H1 (cell line): ENCODE measurements at regions not wholly inside any gene's neighbourhood (a gene's known extent, or its start where the extent isn't known, plus 50 kb on each side); places are given as distances from the start of the nearest gene placed in this dataset.

Experiments used
- CTCF ChIA-PET: fragments of 300-600 bp; sonication (Branson Sonifier 250); formaldehyde crosslinking; loops from one replicate; lab custom pipeline; 2021; ENCODE audit not compliant: partially characterized antibody; lab: Charles Lee
- POLR2A ChIA-PET: fragments of 300-600 bp; sonication (Branson Sonifier 250); formaldehyde crosslinking; loops from one replicate; lab custom pipeline; 2021; ENCODE audit warnings: inconsistent platforms; ENCODE audit not compliant: partially characterized antibody; lab: Charles Lee
- DNase-seq, 2 experiments: peaks; one replicate each; pipeline versions ENCODE4 v3.0.0 to v3.0.0-alpha.2; 2010 to 2022; ENCODE audit warnings: low spot score in 2 of 2, low read depth in 1 of 2, mixed read lengths in 1 of 2
- FAIRE-seq: peaks from 2 replicates; lab custom pipeline; 2011; peaks lifted over from hg19 to GRCh38; lab: Jason Lieb, UNC
- H2AFZ ChIP-seq: 2 replicates; pipeline ENCODE4 v1.8.1; 2012; ENCODE audit warnings: low read length, inconsistent platforms
- H2AK5ac ChIP-seq: 2 replicates; pipeline ENCODE4 v1.6.1; 2013; ENCODE audit warnings: low read depth, low read length
- H2BK120ac ChIP-seq: replicated peaks from 2 replicates; pipeline ENCODE3; 2013; ENCODE audit warnings: low read depth, low read length, inconsistent platforms
- H2BK12ac ChIP-seq: 2 replicates; pipeline ENCODE4 v1.6.1; 2013; ENCODE audit warnings: low read depth, low read length
- H2BK15ac ChIP-seq: 2 replicates; pipeline ENCODE4 v1.6.1; 2013; ENCODE audit warnings: low read length
- H2BK20ac ChIP-seq: 2 replicates; pipeline ENCODE4 v1.6.1; 2013; ENCODE audit warnings: low read length
- H2BK5ac ChIP-seq: 2 replicates; pipeline ENCODE4 v1.6.1; 2013; ENCODE audit warnings: low read depth, low read length
- H3K14ac ChIP-seq: 2 replicates; pipeline ENCODE4 v1.6.1; 2013; ENCODE audit warnings: inconsistent platforms; ENCODE audit not compliant: insufficient read length
- H3K18ac ChIP-seq: 2 replicates; pipeline ENCODE4 v1.6.1; 2013; ENCODE audit warnings: low read length; ENCODE audit errors: extremely low read depth
- H3K23ac ChIP-seq: 2 replicates; pipeline ENCODE4 v1.6.1; 2013; ENCODE audit warnings: inconsistent platforms; ENCODE audit not compliant: insufficient read length
- H3K23me2 ChIP-seq: 2 replicates; pipeline ENCODE4 v1.6.1; 2013; ENCODE audit warnings: low read depth, low read length
- H3K27ac ChIP-seq: 2 replicates; pipeline ENCODE4 v1.6.1; 2011; ENCODE audit warnings: low read depth, low read length, inconsistent platforms
- H3K27me3 ChIP-seq, 4 experiments: replicated peaks in 1 of 4; 1 replicate in 1 of 4; 2 replicates in 3 of 4; pipeline versions ENCODE4 v1.6.1 to v1.8.1; 2011 to 2013; ENCODE audit warnings: low read length in 3 of 4, mild to moderate bottlenecking in 3 of 4, inconsistent platforms in 2 of 4, mixed read lengths in 2 of 4, moderate library complexity in 1 of 4; ENCODE audit not compliant: control insufficient read depth in 3 of 4, insufficient read depth in 3 of 4; ENCODE audit errors: extremely low read depth in 1 of 4
- H3K36me3 ChIP-seq, 4 experiments: 2 replicates each; pipeline versions ENCODE4 v1.6.1 to v1.8.1; 2011 to 2013; ENCODE audit warnings: mild to moderate bottlenecking in 4 of 4, low read length in 3 of 4, moderate library complexity in 2 of 4, control low read depth in 1 of 4, inconsistent platforms in 1 of 4; ENCODE audit not compliant: insufficient read depth in 4 of 4, control insufficient read depth in 2 of 4
- H3K4ac ChIP-seq: replicated peaks from 2 replicates; pipeline ENCODE3; 2013; ENCODE audit warnings: low read length, low read depth, mixed read lengths, inconsistent platforms; ENCODE audit not compliant: insufficient read length
- H3K4me1 ChIP-seq, 4 experiments: replicated peaks in 1 of 4; 1 replicate in 1 of 4; 2 replicates in 3 of 4; pipeline versions ENCODE4 v1.6.1 to v1.8.1; 2011 to 2013; ENCODE audit warnings: low read length in 3 of 4, inconsistent platforms in 2 of 4, mixed read lengths in 1 of 4; ENCODE audit not compliant: insufficient read depth in 4 of 4, control insufficient read depth in 3 of 4
- H3K4me2 ChIP-seq, 2 experiments: 2 replicates each; pipeline versions ENCODE4 v1.6.1 to v1.8.1; 2011 to 2013; ENCODE audit warnings: low read depth in 2 of 2, low read length in 2 of 2, control low read depth in 1 of 2, inconsistent platforms in 1 of 2, mild to moderate bottlenecking in 1 of 2; ENCODE audit not compliant: insufficient read depth in 1 of 2
- H3K4me3 ChIP-seq, 4 experiments: fragments of 200-600, 300-600 bp in 1 of 4; sonication (generic), shearing (Covaris generic), sonication (Bioruptor Twin) in 1 of 4; 2 replicates each; pipeline versions ENCODE4 v1.5.1 to v1.8.1; 2011 to 2016; ENCODE audit warnings: low read length in 4 of 4, low read depth in 3 of 4, control low read depth in 2 of 4, inconsistent platforms in 2 of 4, mild to moderate bottlenecking in 2 of 4, mixed read lengths in 1 of 4, moderate library complexity in 1 of 4; ENCODE audit not compliant: insufficient read depth in 2 of 4; ENCODE audit errors: extremely low read depth in 1 of 4
- H3K56ac ChIP-seq: replicated peaks from 2 replicates; pipeline ENCODE3; 2013; ENCODE audit warnings: low read depth, mild to moderate bottlenecking, mixed read lengths, low read length, inconsistent platforms; ENCODE audit not compliant: insufficient read length
- H3K79me1 ChIP-seq: 2 replicates; pipeline ENCODE4 v1.6.1; 2013; ENCODE audit warnings: low read depth, low read length, control low read depth
- H3K79me2 ChIP-seq, 2 experiments: 2 replicates each; pipeline versions ENCODE4 v1.6.1 to v1.8.1; 2012 to 2013; ENCODE audit warnings: low read length in 2 of 2, mild to moderate bottlenecking in 2 of 2, inconsistent platforms in 1 of 2; ENCODE audit not compliant: insufficient read depth in 2 of 2, control insufficient read depth in 1 of 2
- H3K9ac ChIP-seq, 4 experiments: replicated peaks in 1 of 4; 1 replicate in 1 of 4; 2 replicates in 3 of 4; pipeline versions ENCODE4 v1.6.1 to v1.8.1; 2011 to 2013; ENCODE audit warnings: low read depth in 3 of 4, low read length in 3 of 4, control low read depth in 2 of 4, mild to moderate bottlenecking in 2 of 4, moderate library complexity in 2 of 4, inconsistent platforms in 1 of 4; ENCODE audit errors: extremely low read depth in 1 of 4
- H3K9me3 ChIP-seq, 2 experiments: 2 replicates each; pipeline versions ENCODE4 v1.6.1 to v1.8.1; 2012 to 2013; ENCODE audit warnings: mild to moderate bottlenecking in 2 of 2, moderate library complexity in 2 of 2, control low read depth in 1 of 2, inconsistent platforms in 1 of 2, low read depth in 1 of 2, low read length in 1 of 2, mixed read lengths in 1 of 2; ENCODE audit not compliant: insufficient read depth in 2 of 2
- H4K20me1 ChIP-seq, 2 experiments: replicated peaks in 1 of 2; 2 replicates each; pipeline versions ENCODE3 to v1.8.1; 2011 to 2013; ENCODE audit warnings: inconsistent platforms in 2 of 2, low read length in 2 of 2, mild to moderate bottlenecking in 1 of 2; ENCODE audit not compliant: insufficient read depth in 2 of 2, control insufficient read depth in 1 of 2
- H4K5ac ChIP-seq: 2 replicates; pipeline ENCODE4 v1.6.1; 2013; ENCODE audit warnings: low read length, low read depth, mixed read lengths, inconsistent platforms; ENCODE audit not compliant: insufficient read length
- H4K8ac ChIP-seq: 2 replicates; pipeline ENCODE4 v1.8.0; 2013; ENCODE audit warnings: mild to moderate bottlenecking, moderate library complexity, low read length, inconsistent platforms; ENCODE audit not compliant: insufficient read depth; ENCODE audit errors: extremely low read depth
- H4K91ac ChIP-seq: replicated peaks from 2 replicates; pipeline ENCODE3; 2013; ENCODE audit warnings: low read length, mixed read lengths, inconsistent platforms; ENCODE audit not compliant: insufficient read length
- BACH1 ChIP-seq: IDR thresholded peaks from 2 replicates; pipeline ENCODE4 v1.6.1; 2012; ENCODE audit warnings: low read length, improper control_type of control experiment
- CREB1 ChIP-seq: IDR thresholded peaks from 2 replicates; pipeline ENCODE4 v1.6.1; 2012; ENCODE audit warnings: inconsistent platforms
- EGR1 ChIP-seq: IDR thresholded peaks from 2 replicates; pipeline ENCODE4 v1.6.1; 2011; ENCODE audit warnings: low read depth, low read length, borderline replicate concordance
- GABPA ChIP-seq: IDR thresholded peaks from 2 replicates; pipeline ENCODE4 v1.6.1; 2011; ENCODE audit warnings: mild to moderate bottlenecking, low read length, moderate library complexity, borderline replicate concordance; ENCODE audit not compliant: insufficient read depth
- HDAC6 ChIP-seq: IDR thresholded peaks from one replicate; pipeline ENCODE4 v1.7.1; 2012; ENCODE audit warnings: low read depth, mild to moderate bottlenecking, inconsistent platforms, low read length, moderate library complexity
- RAD21 ChIP-seq, 2 experiments: IDR thresholded peaks in 1 of 2; conservative IDR thresholded peaks in 1 of 2; 2 replicates each; pipeline ENCODE4 v1.6.1; 2011; ENCODE audit warnings: low read depth in 2 of 2, low read length in 2 of 2, improper control_type of control experiment in 1 of 2, inconsistent platforms in 1 of 2, mild to moderate bottlenecking in 1 of 2, moderate library complexity in 1 of 2
- SP1 ChIP-seq: IDR thresholded peaks from 2 replicates; pipeline ENCODE4 v1.6.1; 2011; ENCODE audit warnings: low read depth, low read length
- SP2 ChIP-seq: IDR thresholded peaks from 2 replicates; pipeline ENCODE4 v1.6.1; 2012; ENCODE audit warnings: mild to moderate bottlenecking, low read length, inconsistent platforms
- SP4 ChIP-seq: IDR thresholded peaks from 2 replicates; pipeline ENCODE4 v1.6.1; 2012; ENCODE audit warnings: low read length, inconsistent platforms
- TCF12 ChIP-seq: IDR thresholded peaks from 2 replicates; pipeline ENCODE4 v1.6.1; 2011; ENCODE audit warnings: low read depth, mild to moderate bottlenecking, low read length
- YY1 ChIP-seq: IDR thresholded peaks from 2 replicates; pipeline ENCODE4 v1.6.1; 2011; ENCODE audit warnings: low read depth, mild to moderate bottlenecking, low read length
- WGBS, 2 experiments: shearing (Covaris generic) in 1 of 2; methylation state at CpG; one replicate each; pipeline versions ENCODE4 v1.1.6 to v1.1.7; 2013 to 2015; ENCODE audit warnings: low lambda C conversion rate in 2 of 2, mixed read lengths in 2 of 2, inconsistent platforms in 1 of 2, low coverage in 1 of 2, missing lambda C conversion rate in 1 of 2; ENCODE audit not compliant: insufficient replicate concordance in 2 of 2, insufficient coverage in 1 of 2, insufficient read length in 1 of 2; ENCODE audit errors: extremely low coverage in 1 of 2, missing lambda C conversion rate in 1 of 2; 5-methylcytosine and 5-hydroxymethylcytosine counted together
- TF ChIP-seq, protein P1 (sequence below): IDR thresholded peaks from 2 replicates; pipeline ENCODE4 v1.6.1; 2011; ENCODE audit warnings: low read depth, mild to moderate bottlenecking, low read length; ENCODE audit not compliant: insufficient read depth
- TF ChIP-seq, protein P2 (sequence below), 3 experiments: IDR thresholded peaks; 1 replicate in 2 of 3; 2 replicates in 1 of 3; pipeline versions ENCODE4 v1.5.1 to v1.6.1; 2011; ENCODE audit warnings: low read length in 3 of 3, mild to moderate bottlenecking in 3 of 3, inconsistent platforms in 2 of 3, low read depth in 1 of 3, moderate library complexity in 1 of 3; ENCODE audit not compliant: insufficient read depth in 1 of 3; ENCODE audit errors: control extremely low read depth in 1 of 3

DNA sequence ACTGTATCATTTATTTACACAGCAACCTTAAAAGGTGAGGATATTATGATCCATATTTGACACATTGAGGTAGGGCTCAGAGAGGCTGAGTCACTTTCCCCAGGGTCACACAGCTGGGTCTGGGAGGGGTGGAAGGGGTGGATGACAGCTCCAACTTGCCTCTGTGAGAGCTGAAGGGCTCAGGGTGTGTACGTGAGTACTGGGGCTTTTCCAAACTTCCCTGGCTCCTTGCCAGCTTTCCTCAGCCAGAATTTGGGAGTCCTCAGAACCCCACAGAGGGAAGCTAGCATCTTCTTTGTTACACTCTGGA, 58.3 kb upstream of the SLC6A11 start:
- no peak overlapping the region for H2AK5ac ChIP-seq
- no peaks in the 10 kb centered on the region for H3K79me1 ChIP-seq
- H3K27ac ChIP-seq = no peak overlapping the region
- ChIA-PET POLR2A (no interaction called here), CTCF (interaction anchor here (0.8 to 14.4 kb wide), 31 partner anchors 9 to 577 kb away, joined by 3 to 193 read pairs (median 5); no protein-coding TSS in a partner anchor)
- H3K14ac ChIP-seq = no peak overlapping the region
- no peak for FAIRE-seq
- no peak overlapping the region for H3K4me2 ChIP-seq
- H2BK15ac ChIP-seq = no peak overlapping the region
- WGBS, 2 experiments = 86% methylated on average over 1 of the region's 1 CpG; no CpG with 5 or more reads in 1 of the 2 experiments
- H4K91ac ChIP-seq = no peak overlapping the region
- H3K23me2 ChIP-seq = no peaks in the 10 kb centered on the region
- H2AFZ ChIP-seq = no peak overlapping the region
- no peak overlapping the region for H3K56ac ChIP-seq
- no peak overlapping the region for H3K4me3 ChIP-seq
- no peak overlapping the region for H3K9ac ChIP-seq
- no peak overlapping the region for H2BK12ac ChIP-seq
- H3K9me3 ChIP-seq = no peaks in the 10 kb centered on the region
- H3K4ac ChIP-seq = no peak overlapping the region
- H3K23ac ChIP-seq = no peak overlapping the region
- H4K20me1 ChIP-seq = no peaks in the 10 kb centered on the region
- no peak overlapping the region for H2BK120ac ChIP-seq
- peaks cover 0 to 5% (median 0%) of the 10 kb centered on the region in 4 experiments; a peak in 3 of 7 replicates for H3K4me1 ChIP-seq
- no peak overlapping the region for H4K8ac ChIP-seq
- no peak overlapping the region for H3K18ac ChIP-seq
- H4K5ac ChIP-seq = no peak overlapping the region
- no peak overlapping the region for H2BK5ac ChIP-seq
- no peak overlapping the region for H2BK20ac ChIP-seq
- no peak for DNase-seq
- H3K79me2 ChIP-seq = no peaks in the 10 kb centered on the region
- peaks cover 0 to 2% (median 0%) of the 10 kb centered on the region in 4 experiments; a peak in 2 of 7 replicates for H3K27me3 ChIP-seq
- H3K36me3 ChIP-seq = no peaks in the 10 kb centered on the region
- TF ChIP-seq, protein P1, sequence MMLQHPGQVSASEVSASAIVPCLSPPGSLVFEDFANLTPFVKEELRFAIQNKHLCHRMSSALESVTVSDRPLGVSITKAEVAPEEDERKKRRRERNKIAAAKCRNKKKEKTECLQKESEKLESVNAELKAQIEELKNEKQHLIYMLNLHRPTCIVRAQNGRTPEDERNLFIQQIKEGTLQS = no peak
- TF ChIP-seq CREB1 = no peak
- TF ChIP-seq SP2 = no peak
- TF ChIP-seq EGR1 = no peak
- no peak for TF ChIP-seq GABPA
- TF ChIP-seq SP4 = no peak
- no peak for TF ChIP-seq HDAC6
- no peak for TF ChIP-seq RAD21 (IDR thresholded peaks at IDR 0.05 in 1 of 2, conservative IDR thresholded peaks at IDR 0.05 in 1 of 2; ENCODE audit: low read depth in 2 of 2, low read length in 2 of 2)
- TF ChIP-seq BACH1 = no peak
- TF ChIP-seq TCF12 = no peak
- TF ChIP-seq, protein P2, sequence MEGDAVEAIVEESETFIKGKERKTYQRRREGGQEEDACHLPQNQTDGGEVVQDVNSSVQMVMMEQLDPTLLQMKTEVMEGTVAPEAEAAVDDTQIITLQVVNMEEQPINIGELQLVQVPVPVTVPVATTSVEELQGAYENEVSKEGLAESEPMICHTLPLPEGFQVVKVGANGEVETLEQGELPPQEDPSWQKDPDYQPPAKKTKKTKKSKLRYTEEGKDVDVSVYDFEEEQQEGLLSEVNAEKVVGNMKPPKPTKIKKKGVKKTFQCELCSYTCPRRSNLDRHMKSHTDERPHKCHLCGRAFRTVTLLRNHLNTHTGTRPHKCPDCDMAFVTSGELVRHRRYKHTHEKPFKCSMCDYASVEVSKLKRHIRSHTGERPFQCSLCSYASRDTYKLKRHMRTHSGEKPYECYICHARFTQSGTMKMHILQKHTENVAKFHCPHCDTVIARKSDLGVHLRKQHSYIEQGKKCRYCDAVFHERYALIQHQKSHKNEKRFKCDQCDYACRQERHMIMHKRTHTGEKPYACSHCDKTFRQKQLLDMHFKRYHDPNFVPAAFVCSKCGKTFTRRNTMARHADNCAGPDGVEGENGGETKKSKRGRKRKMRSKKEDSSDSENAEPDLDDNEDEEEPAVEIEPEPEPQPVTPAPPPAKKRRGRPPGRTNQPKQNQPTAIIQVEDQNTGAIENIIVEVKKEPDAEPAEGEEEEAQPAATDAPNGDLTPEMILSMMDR (IDR thresholded peaks at IDR 0.05; ENCODE audit: control extremely low read depth in 1 of 3, insufficient read depth in 1 of 3, low read depth in 1 of 3, low read length in 3 of 3) = no peak
- TF ChIP-seq SP1 = no peak
- TF ChIP-seq YY1 = no peak
